GM18505 (cell line): ENCODE measurements at regions not wholly inside any gene's neighbourhood (a gene's known extent, or its start where the extent isn't known, plus 50 kb on each side); places are given as distances from the start of the nearest gene placed in this dataset.

ENCODE experiments used
- ATAC-seq: cut with Tn5 transposase; IDR thresholded peaks from one replicate; pipeline ENCODE4 v1.9.1; 2021; ENCODE audit not compliant: unreplicated experiment
- POLR2A ChIP-seq: IDR thresholded peaks from 4 replicates; pipeline ENCODE4 v1.6.1; 2011; ENCODE audit warnings: borderline replicate concordance; ENCODE audit not compliant: insufficient read depth, insufficient read length; ENCODE audit errors: extremely low read depth

DNA sequence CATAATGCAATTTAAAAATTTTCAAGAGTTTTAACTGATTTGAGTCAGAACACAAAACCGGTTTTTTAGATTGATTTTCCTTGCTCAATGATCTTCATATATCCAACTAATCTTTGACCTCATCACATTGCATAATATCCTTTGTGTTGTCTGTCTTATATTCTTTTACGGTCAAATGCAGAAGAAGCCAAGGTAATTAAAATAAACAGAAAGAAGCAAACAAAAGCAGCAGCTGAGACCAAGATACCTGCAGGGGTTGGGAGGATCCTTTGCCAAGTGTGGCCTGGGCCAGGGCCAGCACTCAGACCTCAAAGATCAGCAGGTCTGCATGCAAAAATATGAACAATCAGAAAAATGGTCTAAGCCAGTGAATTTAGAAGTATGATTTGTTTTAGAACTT lies 428.9 kb upstream of the NETO1 start:
- ATAC-seq, result no peak
- TF ChIP-seq POLR2A, result no peak

DNA sequence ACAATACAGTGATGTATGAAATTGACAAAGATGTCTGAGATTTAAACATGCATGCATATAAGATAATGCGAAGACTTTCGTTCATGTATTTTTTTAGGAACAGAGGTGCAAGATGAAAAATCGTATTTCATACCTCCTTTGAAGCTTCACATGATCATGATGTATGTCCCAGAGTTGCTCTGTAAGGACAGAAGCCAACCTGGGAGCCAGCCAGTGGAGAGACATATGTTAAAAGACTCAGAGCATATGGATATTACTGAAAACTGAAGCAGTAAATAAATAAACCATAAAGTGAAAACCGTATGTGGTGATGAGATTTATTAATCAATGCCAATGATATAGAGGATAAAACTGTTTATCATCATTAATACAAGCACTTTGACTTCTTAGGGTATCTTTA lies 424.4 kb upstream of the NETO1 start:
- TF ChIP-seq POLR2A, result no peak
- ATAC-seq, result no peak

- TF ChIP-seq POLR2A, result no peak
- no peak for ATAC-seq
These were observed 421.0 kb upstream of the NETO1 start for GRCh38 chr18:73288813-73289212.

GRCh38 chr18:73286584-73286983 lies 418.8 kb upstream of the NETO1 start:
- no peak for TF ChIP-seq POLR2A
- no peak for ATAC-seq

DNA sequence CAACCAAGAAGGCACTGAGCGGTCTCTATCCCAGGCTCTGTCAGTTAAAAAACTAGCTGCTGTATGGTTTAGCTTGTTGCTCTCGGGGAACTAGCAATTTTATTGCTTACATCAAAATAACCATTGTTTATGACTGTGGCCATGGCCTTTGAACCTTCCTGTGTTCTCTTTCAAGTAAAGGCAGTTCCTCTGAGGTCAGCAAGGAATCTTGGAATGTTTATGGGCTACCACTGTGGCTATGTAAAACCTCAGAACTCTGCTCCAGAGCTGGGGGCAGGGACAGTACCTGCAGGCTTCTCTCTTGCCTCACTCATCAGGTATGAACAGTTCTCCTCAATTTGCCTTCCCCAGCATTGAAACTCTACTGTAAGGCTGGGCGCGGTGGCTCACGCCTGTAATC lies 416.0 kb upstream of the NETO1 start:
- no peak for ATAC-seq

DNA sequence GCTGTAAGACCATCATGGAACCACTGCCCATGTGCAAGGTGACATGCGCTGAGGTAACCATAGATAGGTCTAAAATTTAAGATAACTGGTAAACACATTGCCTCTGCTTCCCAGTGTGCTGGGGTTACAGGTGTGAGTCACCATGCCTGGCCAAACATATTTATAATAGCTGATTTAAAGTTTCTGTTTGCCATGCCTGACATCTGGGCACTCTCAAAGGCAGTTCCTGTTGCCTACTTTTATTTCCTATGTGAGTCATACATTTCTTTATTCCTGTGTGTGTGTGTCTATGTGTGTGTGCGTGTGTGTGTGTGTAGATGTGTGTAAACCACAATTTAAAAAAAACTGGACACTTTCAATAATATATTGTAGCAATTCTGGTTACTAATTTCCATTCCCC lies 415.2 kb upstream of the NETO1 start:
- ATAC-seq, result no peak
- TF ChIP-seq POLR2A, result no peak

More for the DNA sequence above, 416.0 kb upstream of the NETO1 start:
- no peak for TF ChIP-seq POLR2A

DNA sequence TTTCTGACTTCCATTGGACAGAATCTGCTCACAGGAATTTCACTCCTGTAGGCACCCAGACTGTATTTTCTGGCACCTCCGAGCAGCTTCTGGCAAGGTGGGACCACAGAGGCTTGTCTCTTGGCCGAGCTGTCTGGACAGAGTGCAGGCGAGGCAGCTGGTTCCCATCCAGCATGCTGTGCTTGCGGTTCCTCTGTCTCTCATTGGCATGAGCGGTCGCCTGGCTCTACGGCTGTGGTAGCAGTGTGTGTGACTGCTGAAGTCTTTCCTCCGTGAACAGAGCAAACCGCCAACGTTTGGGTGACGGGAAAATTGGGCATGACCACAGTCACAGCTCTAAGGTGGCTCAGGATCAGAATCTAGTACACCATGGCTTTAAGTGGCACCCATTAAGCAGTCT lies 411.7 kb upstream of the NETO1 start:
- TF ChIP-seq POLR2A, result no peak
- ATAC-seq, result no peak

- TF ChIP-seq POLR2A, result no peak
- no peak for ATAC-seq
These were observed 407.2 kb upstream of the NETO1 start for GRCh38 chr18:73274812-73275621.

DNA sequence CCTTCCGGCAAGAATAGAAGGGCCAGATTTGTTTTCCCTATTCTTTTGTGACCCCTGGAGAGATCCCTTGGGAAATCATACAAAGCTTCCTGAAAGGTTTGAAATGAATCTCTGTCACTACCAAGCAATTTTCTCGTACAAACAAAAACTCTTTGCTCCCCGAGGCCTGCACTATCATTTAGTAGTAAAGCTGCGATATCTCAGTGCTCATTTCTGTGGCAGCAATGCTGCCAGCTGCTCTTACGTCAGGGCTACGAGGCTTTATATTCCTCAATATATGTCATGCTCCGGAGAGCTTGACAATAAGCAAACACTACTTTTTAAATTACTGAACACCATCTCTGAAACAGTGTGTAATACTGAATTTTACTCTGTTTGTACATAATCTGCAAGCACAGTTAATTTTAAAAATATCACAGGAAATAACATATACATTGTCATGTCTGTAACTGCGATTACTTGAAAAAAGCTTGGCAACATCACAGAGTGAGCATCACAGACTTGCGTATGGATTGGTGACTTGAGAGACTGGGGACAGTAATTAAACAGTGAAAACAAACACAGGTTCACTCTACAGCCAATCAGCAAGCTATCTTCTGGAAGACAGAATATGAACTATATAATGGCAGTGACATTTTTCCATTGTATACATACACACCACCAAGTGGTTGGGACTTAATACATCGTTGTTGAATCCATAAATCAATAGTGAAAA lies 403.3 kb upstream of the NETO1 start:
- ATAC-seq, result no peak
- no peak for TF ChIP-seq POLR2A

DNA sequence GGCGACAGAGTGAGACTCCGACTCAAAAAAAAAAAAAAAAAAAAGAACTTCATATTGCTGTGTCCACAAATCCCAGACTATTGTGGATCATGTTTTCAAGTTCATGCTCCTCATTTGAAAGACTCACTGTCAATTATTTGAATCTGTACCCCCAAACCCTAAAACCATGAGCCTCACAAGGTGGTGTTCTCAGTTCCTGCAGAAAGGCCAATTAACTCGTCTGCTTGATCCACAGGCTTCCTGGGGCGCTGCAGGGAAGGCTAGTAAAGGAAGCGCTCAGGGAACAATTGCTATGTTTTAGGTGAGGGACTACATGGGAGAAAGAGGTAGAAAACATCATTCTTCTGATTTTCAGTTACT lies 396.8 kb upstream of the NETO1 start:
- ATAC-seq, result no peak
- no peak for TF ChIP-seq POLR2A

GRCh38 chr18:73261923-73262322 lies 394.1 kb upstream of the NETO1 start:
- ATAC-seq, result no peak
- no peak for TF ChIP-seq POLR2A

DNA sequence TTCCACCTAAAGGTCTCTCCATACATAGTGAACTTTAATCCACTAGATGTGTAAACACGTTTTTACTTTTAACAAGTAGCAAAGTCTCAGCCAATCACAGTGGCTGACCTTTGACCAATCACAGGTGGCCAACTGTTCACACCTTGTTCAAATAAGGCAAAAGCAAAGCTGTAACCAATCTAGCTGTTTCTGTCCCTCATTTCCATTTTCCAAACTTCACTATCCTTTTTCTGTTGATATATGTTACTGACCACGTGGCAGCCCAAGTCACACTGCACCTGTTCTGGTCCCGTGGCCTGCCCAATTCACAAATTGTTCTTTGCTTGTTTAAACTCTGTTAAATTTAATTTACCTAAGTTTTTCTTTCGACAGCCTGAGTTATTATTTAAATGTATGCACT lies 393.5 kb upstream of the NETO1 start:
- no peak for TF ChIP-seq POLR2A
- ATAC-seq, result no peak

DNA sequence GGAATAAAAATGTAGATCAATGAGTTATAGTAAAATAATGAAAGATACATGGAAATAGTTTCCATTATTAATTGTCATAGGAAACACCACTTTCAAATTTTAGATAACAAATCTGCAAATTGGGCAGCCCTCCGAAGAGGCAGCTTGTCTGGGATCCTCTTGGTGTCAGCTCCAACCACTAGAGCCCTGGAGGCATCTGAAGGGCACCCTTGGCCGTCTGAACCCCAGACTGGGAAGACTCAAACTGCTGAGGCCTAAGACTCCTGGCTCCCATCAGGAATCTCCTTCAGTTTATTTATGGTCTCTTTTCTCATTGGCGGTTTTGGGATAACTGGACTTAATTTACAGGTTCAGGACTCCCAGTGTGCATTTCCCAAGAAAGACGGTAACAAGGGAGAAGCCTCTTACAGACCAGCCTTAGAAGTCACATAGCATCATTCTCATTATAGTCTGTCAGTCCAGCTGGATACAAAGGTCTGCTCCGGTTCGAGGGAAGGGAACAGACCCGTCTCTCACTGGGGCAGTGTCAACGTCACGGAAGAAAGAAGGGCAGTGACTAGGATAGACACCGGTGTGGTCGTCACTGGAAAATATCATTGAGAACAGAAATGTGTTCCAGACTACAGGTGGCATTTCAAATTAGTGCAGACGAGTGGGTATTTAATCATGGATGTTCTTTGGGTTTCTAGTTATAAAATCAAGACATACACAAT lies 390.7 kb upstream of the NETO1 start:
- ATAC-seq, result no peak
- no peak for TF ChIP-seq POLR2A

DNA sequence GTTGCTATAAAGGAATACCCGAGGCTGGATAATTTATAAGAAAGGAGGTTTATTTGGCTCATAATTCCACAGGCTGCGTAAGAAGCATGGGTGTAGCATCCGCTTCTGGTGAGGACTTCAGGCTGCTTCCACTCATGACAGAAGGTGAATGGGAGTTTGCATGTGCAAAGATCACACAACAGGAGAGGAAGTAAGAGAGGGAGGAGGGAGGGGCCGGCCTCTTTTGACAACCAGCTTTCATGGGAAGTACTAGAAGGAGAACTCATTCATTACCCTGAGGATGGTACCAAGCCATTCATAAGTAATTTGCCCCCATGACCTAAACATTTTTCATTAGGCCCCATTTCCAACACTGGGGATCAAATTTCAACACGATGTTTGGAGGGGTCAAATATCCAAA lies 386.8 kb upstream of the NETO1 start:
- no peak for TF ChIP-seq POLR2A
- no peak for ATAC-seq
